Esophagus mucosa (tissue), 1 donor: ENCODE measurements at regions not wholly inside any gene's neighbourhood (a gene's known extent, or its start where the extent isn't known, plus 50 kb on each side); places are given as distances from the start of the nearest gene placed in this dataset.

Experiments
- ATAC-seq: fragments of 200-7000 bp; cut with Tn5 transposase; one replicate; pipeline ENCODE4 v1.9.1; 2020
- donor health status: DM: yes; HTN: yes; CAD: no.

- peak; percentile 18 for ATAC-seq
Observed at GRCh38 chr17:77892469-77893143, 65.9 kb upstream of the TNRC6C start.

DNA sequence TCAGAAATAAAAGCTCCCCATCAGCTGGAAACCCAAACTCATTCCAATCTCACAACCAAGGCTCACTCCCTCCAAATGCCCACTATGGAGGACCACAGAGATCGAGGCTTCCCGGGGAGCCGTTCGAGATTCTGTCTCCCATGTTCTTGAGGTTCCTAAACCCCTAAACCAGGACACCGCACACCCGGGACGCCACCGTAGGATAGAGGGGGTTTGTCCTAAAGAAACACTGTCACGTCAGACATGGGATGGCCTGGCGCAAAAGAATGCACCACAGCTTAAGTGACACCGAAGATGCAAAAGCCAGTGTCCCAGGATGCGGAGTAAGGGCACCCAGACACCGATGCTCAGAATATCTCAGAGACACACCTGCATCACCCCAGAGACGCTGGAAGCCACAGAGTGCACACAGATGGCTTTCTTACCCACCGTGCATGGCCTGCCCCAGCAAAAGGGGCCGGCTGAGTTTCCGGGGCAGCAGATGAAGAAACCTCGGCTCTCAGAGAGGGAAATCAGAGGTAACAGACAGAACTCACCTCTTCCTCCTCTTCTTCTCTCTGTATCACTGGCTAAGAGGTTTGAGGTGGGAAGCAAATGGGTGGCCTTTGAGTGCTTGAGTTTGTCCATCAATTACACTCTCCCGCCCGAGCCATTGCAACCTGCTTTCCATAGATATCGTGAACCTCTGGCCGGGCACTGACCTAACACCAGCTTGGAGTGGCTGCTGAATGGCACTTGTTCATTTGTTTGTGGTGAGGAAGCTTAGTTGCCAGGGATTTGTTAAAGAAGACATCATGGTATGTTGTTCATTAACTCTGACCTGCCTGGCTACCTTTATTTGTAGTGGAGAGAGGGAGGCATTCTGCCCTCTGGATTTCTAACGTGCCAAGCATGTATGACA is 65.1 kb upstream of the TNRC6C start:
- peak; percentile 19 for ATAC-seq

DNA sequence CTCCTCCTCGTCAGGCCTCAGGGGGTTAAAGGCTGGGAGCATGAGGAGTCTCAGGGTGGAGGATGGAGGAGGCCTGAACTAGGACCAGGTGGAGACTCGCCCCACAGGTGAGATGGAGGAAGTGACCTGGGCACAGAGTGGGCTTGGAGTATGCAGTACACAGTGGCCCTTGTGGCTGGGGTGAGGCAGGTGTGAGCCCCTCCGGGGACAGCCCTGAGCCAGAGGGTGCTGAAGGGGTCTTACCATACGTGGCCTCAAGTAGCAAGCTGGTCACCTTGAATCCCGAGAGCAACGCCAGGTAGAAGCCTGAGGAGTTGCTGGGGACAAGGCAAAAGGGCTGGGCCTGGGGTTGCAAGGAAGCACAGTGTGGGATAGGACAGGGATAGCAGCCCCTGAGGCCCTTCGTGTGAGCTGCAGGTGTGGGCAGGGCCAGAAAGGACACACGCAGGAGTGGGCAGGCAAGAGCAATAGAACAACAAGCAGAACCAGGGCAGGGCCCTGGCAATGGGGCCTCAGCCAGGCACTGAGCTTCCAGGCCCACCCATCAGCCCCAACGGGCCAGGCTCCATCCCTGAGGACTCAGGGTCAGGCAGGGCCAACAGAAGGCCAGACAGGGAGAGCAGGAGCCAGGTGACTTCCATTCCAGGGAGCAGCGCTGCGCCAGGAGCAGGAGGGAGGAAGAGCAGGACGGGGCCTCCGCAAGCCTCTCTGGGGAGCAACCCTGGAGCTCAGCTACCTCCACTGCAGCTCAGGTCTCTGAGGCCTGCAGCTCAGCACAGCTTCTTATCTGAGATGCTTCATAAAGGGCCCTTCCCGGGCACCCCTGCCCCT is 64.2 kb upstream of the TNRC6C start:
- no peak for ATAC-seq

DNA sequence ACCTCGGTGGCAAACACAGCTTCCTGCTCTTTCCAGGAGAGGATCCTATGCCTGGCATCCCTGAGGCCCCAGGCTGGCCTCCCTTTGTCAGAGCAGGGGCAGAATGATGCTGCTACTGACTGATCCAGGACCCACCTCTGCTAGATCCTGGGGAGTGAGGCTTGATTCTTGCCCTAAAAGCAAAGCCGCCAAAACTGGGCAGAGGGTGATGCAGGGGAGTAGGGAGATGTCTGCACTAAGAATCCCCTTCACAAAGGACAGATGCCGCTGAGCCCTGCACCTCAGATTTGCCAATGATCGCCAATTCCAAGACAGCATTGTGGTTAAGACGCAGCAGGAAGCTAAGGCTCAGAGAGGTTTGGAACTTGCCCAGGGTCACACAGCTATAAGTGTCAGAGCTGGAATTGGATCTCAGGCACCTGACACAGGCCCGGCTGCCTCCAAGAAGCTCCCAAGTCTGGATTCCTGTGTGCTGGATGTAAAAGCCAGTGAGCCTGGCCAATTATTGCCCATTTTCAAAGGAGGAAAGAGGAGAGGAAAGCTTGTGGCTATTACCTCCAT is 60.7 kb upstream of the TNRC6C start:
- no peak for ATAC-seq

- no peak for ATAC-seq
Observed at GRCh38 chr17:77898521-77899434, 59.7 kb upstream of the TNRC6C start.

DNA sequence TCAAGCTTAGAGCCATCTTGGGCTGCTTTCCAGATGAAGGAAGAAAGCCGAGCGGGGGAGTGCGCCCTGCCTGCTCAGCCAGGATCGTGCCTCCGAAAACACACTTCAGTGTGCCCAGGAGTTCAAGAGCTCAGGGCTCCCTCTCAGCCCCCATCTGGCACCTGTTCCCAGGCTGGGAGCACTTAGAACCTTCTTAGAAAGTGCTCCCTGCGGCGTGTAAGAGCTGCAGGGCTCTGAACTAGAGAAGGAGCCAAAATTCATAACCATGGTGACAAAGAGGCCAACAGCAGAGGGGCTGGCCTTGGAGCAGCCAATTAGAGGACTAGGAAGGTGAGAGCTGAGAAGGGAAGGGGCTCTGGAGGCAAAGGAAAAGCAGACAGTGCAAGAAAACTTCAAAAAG is 59.0 kb upstream of the TNRC6C start:
- ATAC-seq, result no peak

- no peak for ATAC-seq
Observed at GRCh38 chr17:77901481-77901880, 57.0 kb upstream of the TNRC6C start.

- ATAC-seq, result no peak
Observed at GRCh38 chr17:77905266-77905665, 53.2 kb upstream of the TNRC6C start.

- no peak for ATAC-seq
Observed at GRCh38 chr17:77905766-77906165, 52.7 kb upstream of the TNRC6C start.

GRCh38 chr17:77906377-77906871 is 52.1 kb upstream of the TNRC6C start:
- ATAC-seq, result no peak

DNA sequence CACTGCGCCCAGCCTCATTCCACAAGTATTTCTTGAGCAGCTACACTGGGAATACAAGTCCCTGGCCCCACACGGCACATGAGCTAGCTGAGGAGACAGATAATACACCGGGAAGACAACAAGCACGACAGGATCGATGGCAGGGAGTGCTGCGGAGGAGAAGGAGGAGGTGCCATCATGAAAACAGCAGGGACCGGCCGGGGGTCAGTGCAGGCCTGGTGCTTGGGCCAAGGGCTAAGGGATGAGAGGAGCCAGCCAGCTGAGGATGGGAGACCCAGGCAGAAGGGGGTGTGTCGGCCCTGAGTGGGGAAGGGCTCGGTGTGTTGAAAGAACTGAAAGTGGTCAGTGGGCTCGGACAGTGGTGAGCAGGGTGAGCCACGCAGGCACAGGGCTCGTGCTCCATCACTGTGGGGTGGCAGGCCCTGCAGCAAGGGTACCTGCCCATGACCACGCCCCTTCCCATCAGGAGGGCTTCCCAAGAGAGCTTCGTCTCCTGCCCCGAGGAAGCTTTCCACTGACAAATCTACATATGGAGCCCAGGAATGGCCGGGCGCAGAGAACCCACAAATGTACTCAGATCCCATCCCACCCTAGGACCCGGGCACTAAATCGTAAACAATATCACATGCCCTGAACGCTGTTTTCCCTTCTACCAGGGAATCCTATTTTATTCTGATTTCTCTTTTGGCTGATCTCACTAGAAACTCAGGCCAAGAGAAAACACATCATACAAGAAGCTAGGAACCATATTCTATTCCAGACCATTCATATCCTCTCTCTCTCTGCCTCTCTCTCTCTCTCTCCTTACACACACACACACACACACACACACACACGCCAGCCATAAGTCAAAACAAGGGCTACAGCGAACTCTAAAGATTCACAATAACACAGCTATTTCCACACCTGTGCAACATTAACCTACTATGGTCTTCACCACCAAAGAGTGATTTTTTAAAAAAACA is 50.7 kb upstream of the TNRC6C start:
- ATAC-seq, result no peak

GRCh38 chr17:77908501-77908900 is 50.0 kb upstream of the TNRC6C start:
- ATAC-seq, result no peak
